ENCODE measurements at regions not wholly inside any gene's neighbourhood (a gene's known extent, or its start where the extent isn't known, plus 50 kb on each side); places are given as distances from the start of the nearest gene placed in this dataset.

GRCh38 chr2:237269138-237269875 is 144.7 kb downstream of the COL6A3 start:
- peaks cover 26% of the 10 kb centered on the region for H3K27me3 Mint-ChIP-seq
- CTCF ChIA-PET = no interaction called here
- intact Hi-C loops (cut with micrococcal nuclease) = no loop called here
- H3K36me3 Mint-ChIP-seq (ENCODE audit: low read depth) = no peaks in the 10 kb centered on the region
- no peaks in the 10 kb centered on the region for H3K9me3 Mint-ChIP-seq
- no peaks in the 10 kb centered on the region for H3K4me1 Mint-ChIP-seq
- ATAC-seq (ENCODE audit: low read depth) (no peak), DNase-seq (no peak)
- H3K4me3 Mint-ChIP-seq = no peak overlapping the region
- POLR2A ChIA-PET = no interaction called here
- TF ChIP-seq CTCF (IDR thresholded peaks at IDR 0.05) = no peak
- no peak overlapping the region for H3K27ac Mint-ChIP-seq

- CTCF ChIA-PET = no interaction called here
- Mint-ChIP-seq H3K27me3 (peaks cover 26% of the 10 kb centered on the region), H3K4me3 (no peak overlapping the region), H3K27ac (no peak overlapping the region), H3K9me3 (no peaks in the 10 kb centered on the region), H3K4me1 (no peaks in the 10 kb centered on the region), H3K36me3 (ENCODE audit: low read depth) (no peaks in the 10 kb centered on the region)
- intact Hi-C loops (cut with micrococcal nuclease) = no loop called here
- POLR2A ChIA-PET = no interaction called here
- DNase-seq (no peak), ATAC-seq (ENCODE audit: low read depth) (no peak)
- TF ChIP-seq CTCF (IDR thresholded peaks at IDR 0.05) = no peak
Measured at GRCh38 chr2:237270520-237270919, 143.4 kb downstream of the COL6A3 start.

GRCh38 chr2:237271698-237272652 is 142.0 kb downstream of the COL6A3 start:
- intact Hi-C loops (cut with micrococcal nuclease) = no loop called here
- H3K36me3 Mint-ChIP-seq (ENCODE audit: low read depth) = no peaks in the 10 kb centered on the region

More at GRCh38 chr2:237271698-237272652, 142.0 kb downstream of the COL6A3 start:
- ATAC-seq (ENCODE audit: low read depth) (no peak), DNase-seq (no peak)
- CTCF ChIA-PET = no interaction called here
- Mint-ChIP-seq H3K4me1 (no peaks in the 10 kb centered on the region), H3K4me3 (no peak overlapping the region), H3K27ac (no peak overlapping the region), H3K9me3 (no peaks in the 10 kb centered on the region), H3K27me3 (peaks cover 23% of the 10 kb centered on the region)
- TF ChIP-seq CTCF (IDR thresholded peaks at IDR 0.05) = no peak
- POLR2A ChIA-PET = no interaction called here
